ENCODE measurements at regions not wholly inside any gene's neighbourhood (a gene's known extent, or its start where the extent isn't known, plus 50 kb on each side); places are given as distances from the start of the nearest gene placed in this dataset.

DNA sequence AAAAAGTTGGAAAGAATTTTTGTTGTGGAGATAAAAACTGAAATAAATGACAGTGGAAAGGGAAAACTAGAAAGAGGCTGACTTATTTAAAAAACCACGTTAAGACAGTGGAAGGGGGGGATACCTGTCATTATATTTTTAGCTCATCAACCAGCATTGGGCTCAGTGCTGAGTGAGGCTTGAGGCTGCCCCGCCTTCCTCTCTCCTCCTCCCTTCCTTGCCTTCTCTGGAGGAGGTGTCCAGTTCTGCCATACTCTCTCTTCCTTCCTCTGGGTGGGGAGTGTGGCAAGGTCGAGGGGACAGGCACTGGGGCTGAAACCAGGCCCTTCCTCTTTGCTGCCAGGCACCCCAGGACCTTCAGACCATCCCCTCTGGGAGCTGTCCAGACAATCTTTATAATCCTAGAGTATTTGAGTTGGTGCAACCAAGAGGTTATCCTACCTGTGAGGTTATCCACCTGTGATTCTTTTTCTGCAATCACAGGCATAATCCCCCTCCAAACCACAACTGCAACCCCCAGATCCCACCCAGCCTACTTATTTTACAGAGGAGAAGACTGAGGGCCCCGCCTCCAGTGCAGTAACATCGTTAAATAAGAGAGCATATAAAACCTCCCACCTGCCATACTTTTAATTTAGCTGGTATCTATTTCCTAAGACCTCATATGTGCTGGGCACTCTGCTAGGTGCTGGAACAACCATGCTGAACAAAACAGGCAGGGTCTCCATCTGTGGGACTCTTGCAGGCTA, 578.5 kb downstream of the BUD13 start:
- ChIA-PET CTCF (ENCODE audit: low intra/inter-chr PET ratio, low total read pairs) (no interaction called here), POLR2A (no interaction called here)
- intact Hi-C loops (cut with micrococcal nuclease; ENCODE audit: unreplicated experiment) = no loop called here
- TF ChIP-seq YEATS2 (CRISPR knock-in tag; IDR thresholded peaks at IDR 0.05; ENCODE audit: borderline replicate concordance) = no peak
- TF ChIP-seq, protein P1, sequence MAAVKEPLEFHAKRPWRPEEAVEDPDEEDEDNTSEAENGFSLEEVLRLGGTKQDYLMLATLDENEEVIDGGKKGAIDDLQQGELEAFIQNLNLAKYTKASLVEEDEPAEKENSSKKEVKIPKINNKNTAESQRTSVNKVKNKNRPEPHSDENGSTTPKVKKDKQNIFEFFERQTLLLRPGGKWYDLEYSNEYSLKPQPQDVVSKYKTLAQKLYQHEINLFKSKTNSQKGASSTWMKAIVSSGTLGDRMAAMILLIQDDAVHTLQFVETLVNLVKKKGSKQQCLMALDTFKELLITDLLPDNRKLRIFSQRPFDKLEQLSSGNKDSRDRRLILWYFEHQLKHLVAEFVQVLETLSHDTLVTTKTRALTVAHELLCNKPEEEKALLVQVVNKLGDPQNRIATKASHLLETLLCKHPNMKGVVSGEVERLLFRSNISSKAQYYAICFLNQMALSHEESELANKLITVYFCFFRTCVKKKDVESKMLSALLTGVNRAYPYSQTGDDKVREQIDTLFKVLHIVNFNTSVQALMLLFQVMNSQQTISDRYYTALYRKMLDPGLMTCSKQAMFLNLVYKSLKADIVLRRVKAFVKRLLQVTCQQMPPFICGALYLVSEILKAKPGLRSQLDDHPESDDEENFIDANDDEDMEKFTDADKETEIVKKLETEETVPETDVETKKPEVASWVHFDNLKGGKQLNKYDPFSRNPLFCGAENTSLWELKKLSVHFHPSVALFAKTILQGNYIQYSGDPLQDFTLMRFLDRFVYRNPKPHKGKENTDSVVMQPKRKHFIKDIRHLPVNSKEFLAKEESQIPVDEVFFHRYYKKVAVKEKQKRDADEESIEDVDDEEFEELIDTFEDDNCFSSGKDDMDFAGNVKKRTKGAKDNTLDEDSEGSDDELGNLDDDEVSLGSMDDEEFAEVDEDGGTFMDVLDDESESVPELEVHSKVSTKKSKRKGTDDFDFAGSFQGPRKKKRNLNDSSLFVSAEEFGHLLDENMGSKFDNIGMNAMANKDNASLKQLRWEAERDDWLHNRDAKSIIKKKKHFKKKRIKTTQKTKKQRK (IDR thresholded peaks at IDR 0.05; ENCODE audit: low read length) = no peak
- no peak for TF ChIP-seq NCOA5 (CRISPR knock-in tag; IDR thresholded peaks at IDR 0.05)
- no peak for TF ChIP-seq DNMT1 (CRISPR knock-in tag; IDR thresholded peaks at IDR 0.05)
- 50% methylated on average over 5 of the region's 5 CpGs for WGBS (ENCODE audit: low lambda C conversion rate)
- Histone ChIP-seq H3K4me3 (replicated peaks in 1 of 3; ENCODE audit: insufficient read depth in 1 of 3, low read depth in 2 of 3, low read length in 3 of 3) (peak overlapping the region in 1 of 3 experiments; percentile 58; a peak in 1 of 6 replicates), H3K27me3 (ENCODE audit: control insufficient read depth in 1 of 2, insufficient read depth in 2 of 2, low read length in 2 of 2) (peaks cover 3 to 8% of the 10 kb centered on the region in 2 experiments; a peak in 3 of 5 replicates), H3K79me2 (ENCODE audit: insufficient read depth, low read length) (no peaks in the 10 kb centered on the region), H3K4me1 (ENCODE audit: insufficient read depth, low read length) (peaks cover 11% of the 10 kb centered on the region), H4K20me1 (ENCODE audit: insufficient read depth, low read length) (no peaks in the 10 kb centered on the region), H3K4me2 (ENCODE audit: low read depth, low read length) (peak overlapping the region; percentile 83), H3K27ac (ENCODE audit: extremely low read length, insufficient read depth, low read length) (no peak overlapping the region), H3K9ac (ENCODE audit: insufficient read depth, low read depth, low read length) (no peak overlapping the region), H2AFZ (ENCODE audit: low read length) (no peak overlapping the region), H3K36me3 (replicated peaks in 1 of 2; ENCODE audit: control insufficient read depth in 1 of 2, insufficient read depth in 2 of 2, low read length in 2 of 2) (no peaks in the 10 kb centered on the region), H3K9me3 (ENCODE audit: low read length) (no peaks in the 10 kb centered on the region)
- DNase-seq (ENCODE audit: low spot score) = no peak
- ATAC-seq = 0 out of 3 replicates have a peak, but pooled peaks have one; percentile 18
- FAIRE-seq = no peak
- in situ Hi-C loops (cut with HindIII; ENCODE audit: extremely low pct_ligation_motif_present, low pct_unique_long_range_greater_than_20kb) = no loop called here
- no TSS peak for BruUV-seq (replicated peaks)

Data from HepG2 (cell line).